ENCODE measurements at regions not wholly inside any gene's neighbourhood (a gene's known extent, or its start where the extent isn't known, plus 50 kb on each side); places are given as distances from the start of the nearest gene placed in this dataset.

GRCh38 chr12:107231303-107231702 lies 138.0 kb upstream of the CRY1 start:
- no peak for TF ChIP-seq CTCF (IDR thresholded peaks at IDR 0.05; ENCODE audit: insufficient read depth, low read depth, low read length)
- DNase-seq (ENCODE audit: low read depth), result no peak
- H3K4me3 ChIP-seq (ENCODE audit: low read depth, low read length), result no peak overlapping the region

GRCh38 chr12:107233551-107233950 lies 140.2 kb upstream of the CRY1 start:
- no peak for TF ChIP-seq CTCF (IDR thresholded peaks at IDR 0.05; ENCODE audit: insufficient read depth, low read depth, low read length)
- no peak overlapping the region for H3K4me3 ChIP-seq (ENCODE audit: low read depth, low read length)
- DNase-seq (ENCODE audit: low read depth), result no peak

GRCh38 chr12:107235600-107235999 lies 142.3 kb upstream of the CRY1 start:
- H3K4me3 ChIP-seq (ENCODE audit: low read depth, low read length), result no peak overlapping the region
- no peak for DNase-seq (ENCODE audit: low read depth)
- no peak for TF ChIP-seq CTCF (IDR thresholded peaks at IDR 0.05; ENCODE audit: insufficient read depth, low read depth, low read length)

- TF ChIP-seq CTCF (IDR thresholded peaks at IDR 0.05; ENCODE audit: insufficient read depth, low read depth, low read length), result no peak
- peak; percentile 71 for DNase-seq (ENCODE audit: low read depth)
- H3K4me3 ChIP-seq (ENCODE audit: low read depth, low read length), result no peak overlapping the region
Measured at GRCh38 chr12:107236824-107237511, 143.6 kb upstream of the CRY1 start.

- no peak for DNase-seq (ENCODE audit: low read depth)
- TF ChIP-seq CTCF (IDR thresholded peaks at IDR 0.05; ENCODE audit: insufficient read depth, low read depth, low read length), result no peak
Measured at GRCh38 chr12:107238296-107238695, 144.9 kb upstream of the CRY1 start.

GRCh38 chr12:107241411-107241810 lies 148.1 kb upstream of the CRY1 start:
- no peak for TF ChIP-seq CTCF (IDR thresholded peaks at IDR 0.05; ENCODE audit: insufficient read depth, low read depth, low read length)

More at GRCh38 chr12:107238296-107238695, 144.9 kb upstream of the CRY1 start:
- no peak overlapping the region for H3K4me3 ChIP-seq (ENCODE audit: low read depth, low read length)

GRCh38 chr12:107242189-107242588 lies 148.8 kb upstream of the CRY1 start:
- TF ChIP-seq CTCF (IDR thresholded peaks at IDR 0.05; ENCODE audit: insufficient read depth, low read depth, low read length), result no peak
- H3K4me3 ChIP-seq (ENCODE audit: low read depth, low read length), result no peak overlapping the region
- DNase-seq (ENCODE audit: low read depth), result no peak

More at GRCh38 chr12:107241411-107241810, 148.1 kb upstream of the CRY1 start:
- no peak overlapping the region for H3K4me3 ChIP-seq (ENCODE audit: low read depth, low read length)
- no peak for DNase-seq (ENCODE audit: low read depth)

Data from fibroblast of villous mesenchyme (primary cell).